GM12878 (cell line): ENCODE measurements at regions not wholly inside any gene's neighbourhood (a gene's known extent, or its start where the extent isn't known, plus 50 kb on each side); places are given as distances from the start of the nearest gene placed in this dataset.

ENCODE experiments used
- BACH1 ChIP-seq: fragments of 450-650 bp; IDR thresholded peaks from 2 replicates; pipeline ENCODE4 v1.6.1; 2017; ENCODE audit warnings: mild to moderate bottlenecking, borderline replicate concordance
- BCL11A ChIP-seq: IDR thresholded peaks from 2 replicates; pipeline ENCODE4 v1.6.1; 2011; ENCODE audit warnings: low read depth, low read length
- EED ChIP-seq: sonication (generic); IDR thresholded peaks from 2 replicates; pipeline ENCODE4 v1.6.1; 2016; ENCODE audit warnings: antibody characterized with exemption, low read depth
- HCFC1 ChIP-seq: fragments of 150-350 bp; IDR thresholded peaks from 2 replicates; pipeline ENCODE4 v1.6.1; 2014; ENCODE audit warnings: low read length
- MTA3 ChIP-seq: IDR thresholded peaks from 2 replicates; pipeline ENCODE4 v1.6.1; 2012; ENCODE audit warnings: low read length, inconsistent platforms, borderline replicate concordance
- NRF1 ChIP-seq: conservative IDR thresholded peaks from 2 replicates; pipeline ENCODE4 v1.6.1; 2011; ENCODE audit warnings: mild to moderate bottlenecking, low read depth, low read length, improper control_type of control experiment
- POLR2A ChIP-seq: IDR thresholded peaks from 2 replicates; pipeline ENCODE4 v1.6.1; 2011; ENCODE audit warnings: low read depth, mild to moderate bottlenecking, low read length
- TAF1 ChIP-seq: IDR thresholded peaks from 2 replicates; pipeline ENCODE4 v1.6.1; 2011; ENCODE audit warnings: mild to moderate bottlenecking, low read depth, low read length, borderline replicate concordance
- ZNF384 ChIP-seq: IDR thresholded peaks from 2 replicates; pipeline ENCODE4 v1.6.1; 2012; ENCODE audit warnings: low read depth, mild to moderate bottlenecking, low read length, improper control_type of control experiment, borderline replicate concordance
- TF ChIP-seq, protein P1 (sequence below): IDR thresholded peaks from 2 replicates; pipeline ENCODE4 v1.6.1; 2011; ENCODE audit warnings: borderline replicate concordance, low read depth, mild to moderate bottlenecking, moderate library complexity, mixed read lengths, low read length; ENCODE audit not compliant: insufficient read depth; ENCODE audit errors: extremely low read length
- TF ChIP-seq, protein P2 (sequence below), 3 experiments: IDR thresholded peaks in 2 of 3; conservative IDR thresholded peaks in 1 of 3; 2 replicates each; pipeline ENCODE4 v1.5.1; 2011; ENCODE audit warnings: low read depth in 3 of 3, low read length in 3 of 3, mild to moderate bottlenecking in 3 of 3, control low read depth in 2 of 3, moderate library complexity in 2 of 3, inconsistent platforms in 1 of 3, mixed read lengths in 1 of 3; ENCODE audit not compliant: control insufficient read depth in 2 of 3, insufficient read depth in 1 of 3; ENCODE audit errors: extremely low read depth in 1 of 3
- TF ChIP-seq, protein P3 (sequence below): IDR thresholded peaks from 2 replicates; pipeline ENCODE4 v1.6.1; 2012; ENCODE audit warnings: mild to moderate bottlenecking, low read depth, low read length
- TF ChIP-seq, protein P4 (sequence below): fragments of 450-650 bp; IDR thresholded peaks from 2 replicates; pipeline ENCODE4 v1.6.1; 2017; ENCODE audit warnings: mild to moderate bottlenecking, moderate library complexity

DNA sequence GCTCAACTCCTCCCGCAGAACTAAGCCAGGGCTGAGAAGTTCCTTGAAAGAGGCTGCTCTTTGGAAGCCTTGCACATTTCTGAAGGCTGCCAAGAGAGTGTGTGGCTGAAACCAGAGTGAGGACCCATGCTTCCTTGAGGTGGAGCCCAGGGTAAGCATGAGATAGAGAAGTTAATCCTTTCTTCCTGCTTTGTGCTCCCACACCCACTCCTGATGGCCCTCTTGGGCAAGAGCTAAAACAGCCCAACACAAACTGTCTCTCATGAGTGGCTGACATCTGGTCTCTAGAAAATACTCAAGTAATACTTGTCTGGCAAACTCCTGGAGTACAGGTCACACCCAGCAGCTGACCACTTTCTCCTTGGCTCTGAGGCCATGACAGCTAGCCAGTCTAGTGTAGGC, 523.7 kb downstream of the INSC start:
- TF ChIP-seq, protein P1, sequence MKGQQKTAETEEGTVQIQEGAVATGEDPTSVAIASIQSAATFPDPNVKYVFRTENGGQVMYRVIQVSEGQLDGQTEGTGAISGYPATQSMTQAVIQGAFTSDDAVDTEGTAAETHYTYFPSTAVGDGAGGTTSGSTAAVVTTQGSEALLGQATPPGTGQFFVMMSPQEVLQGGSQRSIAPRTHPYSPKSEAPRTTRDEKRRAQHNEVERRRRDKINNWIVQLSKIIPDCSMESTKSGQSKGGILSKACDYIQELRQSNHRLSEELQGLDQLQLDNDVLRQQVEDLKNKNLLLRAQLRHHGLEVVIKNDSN = no peak
- TF ChIP-seq, protein P2, sequence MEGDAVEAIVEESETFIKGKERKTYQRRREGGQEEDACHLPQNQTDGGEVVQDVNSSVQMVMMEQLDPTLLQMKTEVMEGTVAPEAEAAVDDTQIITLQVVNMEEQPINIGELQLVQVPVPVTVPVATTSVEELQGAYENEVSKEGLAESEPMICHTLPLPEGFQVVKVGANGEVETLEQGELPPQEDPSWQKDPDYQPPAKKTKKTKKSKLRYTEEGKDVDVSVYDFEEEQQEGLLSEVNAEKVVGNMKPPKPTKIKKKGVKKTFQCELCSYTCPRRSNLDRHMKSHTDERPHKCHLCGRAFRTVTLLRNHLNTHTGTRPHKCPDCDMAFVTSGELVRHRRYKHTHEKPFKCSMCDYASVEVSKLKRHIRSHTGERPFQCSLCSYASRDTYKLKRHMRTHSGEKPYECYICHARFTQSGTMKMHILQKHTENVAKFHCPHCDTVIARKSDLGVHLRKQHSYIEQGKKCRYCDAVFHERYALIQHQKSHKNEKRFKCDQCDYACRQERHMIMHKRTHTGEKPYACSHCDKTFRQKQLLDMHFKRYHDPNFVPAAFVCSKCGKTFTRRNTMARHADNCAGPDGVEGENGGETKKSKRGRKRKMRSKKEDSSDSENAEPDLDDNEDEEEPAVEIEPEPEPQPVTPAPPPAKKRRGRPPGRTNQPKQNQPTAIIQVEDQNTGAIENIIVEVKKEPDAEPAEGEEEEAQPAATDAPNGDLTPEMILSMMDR (IDR thresholded peaks at IDR 0.05 in 2 of 3, conservative IDR thresholded peaks at IDR 0.05 in 1 of 3; ENCODE audit: control insufficient read depth in 2 of 3, extremely low read depth in 1 of 3, insufficient read depth in 1 of 3, low read depth in 3 of 3, low read length in 3 of 3) = no peak
- TF ChIP-seq BACH1 = no peak
- no peak for TF ChIP-seq ZNF384
- no peak for TF ChIP-seq EED
- TF ChIP-seq, protein P3, sequence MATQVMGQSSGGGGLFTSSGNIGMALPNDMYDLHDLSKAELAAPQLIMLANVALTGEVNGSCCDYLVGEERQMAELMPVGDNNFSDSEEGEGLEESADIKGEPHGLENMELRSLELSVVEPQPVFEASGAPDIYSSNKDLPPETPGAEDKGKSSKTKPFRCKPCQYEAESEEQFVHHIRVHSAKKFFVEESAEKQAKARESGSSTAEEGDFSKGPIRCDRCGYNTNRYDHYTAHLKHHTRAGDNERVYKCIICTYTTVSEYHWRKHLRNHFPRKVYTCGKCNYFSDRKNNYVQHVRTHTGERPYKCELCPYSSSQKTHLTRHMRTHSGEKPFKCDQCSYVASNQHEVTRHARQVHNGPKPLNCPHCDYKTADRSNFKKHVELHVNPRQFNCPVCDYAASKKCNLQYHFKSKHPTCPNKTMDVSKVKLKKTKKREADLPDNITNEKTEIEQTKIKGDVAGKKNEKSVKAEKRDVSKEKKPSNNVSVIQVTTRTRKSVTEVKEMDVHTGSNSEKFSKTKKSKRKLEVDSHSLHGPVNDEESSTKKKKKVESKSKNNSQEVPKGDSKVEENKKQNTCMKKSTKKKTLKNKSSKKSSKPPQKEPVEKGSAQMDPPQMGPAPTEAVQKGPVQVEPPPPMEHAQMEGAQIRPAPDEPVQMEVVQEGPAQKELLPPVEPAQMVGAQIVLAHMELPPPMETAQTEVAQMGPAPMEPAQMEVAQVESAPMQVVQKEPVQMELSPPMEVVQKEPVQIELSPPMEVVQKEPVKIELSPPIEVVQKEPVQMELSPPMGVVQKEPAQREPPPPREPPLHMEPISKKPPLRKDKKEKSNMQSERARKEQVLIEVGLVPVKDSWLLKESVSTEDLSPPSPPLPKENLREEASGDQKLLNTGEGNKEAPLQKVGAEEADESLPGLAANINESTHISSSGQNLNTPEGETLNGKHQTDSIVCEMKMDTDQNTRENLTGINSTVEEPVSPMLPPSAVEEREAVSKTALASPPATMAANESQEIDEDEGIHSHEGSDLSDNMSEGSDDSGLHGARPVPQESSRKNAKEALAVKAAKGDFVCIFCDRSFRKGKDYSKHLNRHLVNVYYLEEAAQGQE = no peak
- no peak for TF ChIP-seq TAF1
- TF ChIP-seq MTA3 = no peak
- TF ChIP-seq, protein P4, sequence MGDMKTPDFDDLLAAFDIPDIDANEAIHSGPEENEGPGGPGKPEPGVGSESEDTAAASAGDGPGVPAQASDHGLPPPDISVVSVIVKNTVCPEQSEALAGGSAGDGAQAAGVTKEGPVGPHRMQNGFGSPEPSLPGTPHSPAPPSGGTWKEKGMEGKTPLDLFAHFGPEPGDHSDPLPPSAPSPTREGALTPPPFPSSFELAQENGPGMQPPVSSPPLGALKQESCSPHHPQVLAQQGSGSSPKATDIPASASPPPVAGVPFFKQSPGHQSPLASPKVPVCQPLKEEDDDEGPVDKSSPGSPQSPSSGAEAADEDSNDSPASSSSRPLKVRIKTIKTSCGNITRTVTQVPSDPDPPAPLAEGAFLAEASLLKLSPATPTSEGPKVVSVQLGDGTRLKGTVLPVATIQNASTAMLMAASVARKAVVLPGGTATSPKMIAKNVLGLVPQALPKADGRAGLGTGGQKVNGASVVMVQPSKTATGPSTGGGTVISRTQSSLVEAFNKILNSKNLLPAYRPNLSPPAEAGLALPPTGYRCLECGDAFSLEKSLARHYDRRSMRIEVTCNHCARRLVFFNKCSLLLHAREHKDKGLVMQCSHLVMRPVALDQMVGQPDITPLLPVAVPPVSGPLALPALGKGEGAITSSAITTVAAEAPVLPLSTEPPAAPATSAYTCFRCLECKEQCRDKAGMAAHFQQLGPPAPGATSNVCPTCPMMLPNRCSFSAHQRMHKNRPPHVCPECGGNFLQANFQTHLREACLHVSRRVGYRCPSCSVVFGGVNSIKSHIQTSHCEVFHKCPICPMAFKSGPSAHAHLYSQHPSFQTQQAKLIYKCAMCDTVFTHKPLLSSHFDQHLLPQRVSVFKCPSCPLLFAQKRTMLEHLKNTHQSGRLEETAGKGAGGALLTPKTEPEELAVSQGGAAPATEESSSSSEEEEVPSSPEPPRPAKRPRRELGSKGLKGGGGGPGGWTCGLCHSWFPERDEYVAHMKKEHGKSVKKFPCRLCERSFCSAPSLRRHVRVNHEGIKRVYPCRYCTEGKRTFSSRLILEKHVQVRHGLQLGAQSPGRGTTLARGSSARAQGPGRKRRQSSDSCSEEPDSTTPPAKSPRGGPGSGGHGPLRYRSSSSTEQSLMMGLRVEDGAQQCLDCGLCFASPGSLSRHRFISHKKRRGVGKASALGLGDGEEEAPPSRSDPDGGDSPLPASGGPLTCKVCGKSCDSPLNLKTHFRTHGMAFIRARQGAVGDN = no peak
- no peak for TF ChIP-seq POLR2A
- no peak for TF ChIP-seq BCL11A
- TF ChIP-seq HCFC1 = no peak
- no peak for TF ChIP-seq NRF1
